CD8-positive, alpha-beta memory T cell (primary cell): ENCODE measurements at regions not wholly inside any gene's neighbourhood (a gene's known extent, or its start where the extent isn't known, plus 50 kb on each side); places are given as distances from the start of the nearest gene placed in this dataset.
"Not testable (repeated sequence)": the region's sequence is repeated elsewhere in the genome, so short reads cannot be mapped to it uniquely, and the experiment has no call there.

ENCODE experiments used
- CTCF ChIA-PET: fragments of 350-600 bp; sonication (Branson Sonifier 250); formaldehyde crosslinking; loops from one replicate; lab custom pipeline; 2021; ENCODE audit warnings: antibody characterized with exemption; lab: Charles Lee
- POLR2A ChIA-PET: fragments of 350-600 bp; sonication (Branson Sonifier 250); formaldehyde crosslinking; loops from one replicate; lab custom pipeline; 2021; ENCODE audit warnings: antibody characterized with exemption; lab: Charles Lee
- DNase-seq, 5 donors: peaks; one replicate each; pipeline versions ENCODE4 v3.0.0 to v3.0.0-alpha.2; 2020 to 2022; ENCODE audit warnings: mixed read lengths in 1 of 5
- H3K27ac ChIP-seq: one replicate; pipeline ENCODE4 v1.7.0; 2013; ENCODE audit warnings: low read depth, mild to moderate bottlenecking, low read length, moderate library complexity
- H3K27me3 ChIP-seq: 2 replicates; pipeline ENCODE4 v1.7.0; 2013; ENCODE audit warnings: low read length, mild to moderate bottlenecking; ENCODE audit not compliant: insufficient read depth, poor library complexity, severe bottlenecking
- H3K36me3 ChIP-seq: 2 replicates; pipeline ENCODE4 v1.7.0; 2013; ENCODE audit warnings: mild to moderate bottlenecking, low read length, moderate library complexity; ENCODE audit not compliant: insufficient read depth
- H3K4me1 ChIP-seq: 2 replicates; pipeline ENCODE4 v1.7.0; 2013; ENCODE audit warnings: mild to moderate bottlenecking, low read length, moderate library complexity; ENCODE audit not compliant: insufficient read depth
- H3K4me3 ChIP-seq: 2 replicates; pipeline ENCODE4 v1.7.0; 2013; ENCODE audit warnings: mild to moderate bottlenecking, low read length
- H3K9me3 ChIP-seq: 2 replicates; pipeline ENCODE4 v1.7.0; 2013; ENCODE audit warnings: mild to moderate bottlenecking, low read length
- H3K27ac Mint-ChIP-seq, 8 donors: one replicate each; pipeline ENCODE4 v1.8.0; 2020 to 2021; ENCODE audit warnings: mixed read lengths in 8 of 8, mild to moderate bottlenecking in 6 of 8, inconsistent platforms in 3 of 8, moderate library complexity in 3 of 8
- H3K27me3 Mint-ChIP-seq, 2 donors: one replicate each; pipeline ENCODE4 v1.8.0; 2020 to 2021; ENCODE audit warnings: mixed read lengths in 2 of 2, mild to moderate bottlenecking in 1 of 2, moderate library complexity in 1 of 2
- H3K36me3 Mint-ChIP-seq, 3 donors: one replicate each; pipeline ENCODE4 v1.8.0; 2020 to 2021; ENCODE audit warnings: mixed read lengths in 3 of 3, inconsistent platforms in 1 of 3, mild to moderate bottlenecking in 1 of 3
- H3K4me1 Mint-ChIP-seq, 3 donors: one replicate each; pipeline ENCODE4 v1.8.0; 2020 to 2021; ENCODE audit warnings: mixed read lengths in 3 of 3, inconsistent platforms in 1 of 3, mild to moderate bottlenecking in 1 of 3
- H3K4me3 Mint-ChIP-seq, 7 donors: one replicate each; pipeline ENCODE4 v1.8.0; 2020 to 2021; ENCODE audit warnings: mixed read lengths in 7 of 7, mild to moderate bottlenecking in 6 of 7, moderate library complexity in 4 of 7, inconsistent platforms in 2 of 7
- H3K9me3 Mint-ChIP-seq, 5 donors: one replicate each; pipeline ENCODE4 v1.8.0; 2020 to 2022; ENCODE audit warnings: mixed read lengths in 5 of 5, mild to moderate bottlenecking in 3 of 5, moderate library complexity in 2 of 5, inconsistent platforms in 1 of 5

- H3K27me3 Mint-ChIP-seq, H3K4me1 Mint-ChIP-seq, DNase-seq, H3K27ac ChIP-seq, H3K4me3 ChIP-seq, H3K27me3 ChIP-seq, H3K9me3 ChIP-seq, H3K4me1 ChIP-seq, CTCF ChIA-PET, H3K36me3 Mint-ChIP-seq, H3K4me3 Mint-ChIP-seq, H3K36me3 ChIP-seq, POLR2A ChIA-PET, H3K27ac Mint-ChIP-seq: not testable (repeated sequence)
- peaks cover 0 to 18% (median 4%) of the 10 kb centered on the region in 5 donors for H3K9me3 Mint-ChIP-seq
Measured at GRCh38 chr1:215449147-215449546, 118.0 kb upstream of the KCTD3 start.

GRCh38 chr1:215453440-215453839 lies 113.7 kb upstream of the KCTD3 start:
- Mint-ChIP-seq H3K27ac (no peak overlapping the region), H3K9me3 (peaks cover 0 to 15% (median 5%) of the 10 kb centered on the region in 5 donors), H3K27me3 (no peaks in the 10 kb centered on the region), H3K4me3 (no peak overlapping the region), H3K36me3 (no peaks in the 10 kb centered on the region), H3K4me1 (no peaks in the 10 kb centered on the region)
- H3K4me3 ChIP-seq: no peak overlapping the region
- H3K27ac ChIP-seq: no peak overlapping the region
- no peaks in the 10 kb centered on the region for H3K27me3 ChIP-seq
- H3K9me3 ChIP-seq: no peaks in the 10 kb centered on the region
- DNase-seq: no peak
- ChIA-PET POLR2A (no interaction called here), CTCF (no interaction called here)
- H3K4me1 ChIP-seq: no peaks in the 10 kb centered on the region
- no peaks in the 10 kb centered on the region for H3K36me3 ChIP-seq

- no peaks in the 10 kb centered on the region for H3K4me1 ChIP-seq
- ChIA-PET POLR2A (no interaction called here), CTCF (no interaction called here)
- no peaks in the 10 kb centered on the region for H3K9me3 ChIP-seq
- H3K4me3 ChIP-seq: no peak overlapping the region
- H3K27me3 ChIP-seq: no peaks in the 10 kb centered on the region
- Mint-ChIP-seq H3K36me3 (no peaks in the 10 kb centered on the region), H3K4me3 (no peak overlapping the region), H3K9me3 (peaks cover 0 to 10% (median 5%) of the 10 kb centered on the region in 5 donors), H3K4me1 (no peaks in the 10 kb centered on the region), H3K27ac (no peak overlapping the region), H3K27me3 (no peaks in the 10 kb centered on the region)
- no peak overlapping the region for H3K27ac ChIP-seq
- H3K36me3 ChIP-seq: no peaks in the 10 kb centered on the region
- no peak for DNase-seq
Measured at GRCh38 chr1:215457213-215457612, 109.9 kb upstream of the KCTD3 start.

- no peak for DNase-seq
- H3K4me1 Mint-ChIP-seq: no peaks in the 10 kb centered on the region
- CTCF ChIA-PET: no interaction called here
- no peak overlapping the region for H3K4me3 ChIP-seq
- no peaks in the 10 kb centered on the region for H3K36me3 ChIP-seq
- no peaks in the 10 kb centered on the region for H3K27me3 ChIP-seq
- H3K36me3 Mint-ChIP-seq: no peaks in the 10 kb centered on the region
- no peak overlapping the region for H3K4me3 Mint-ChIP-seq
- no peak overlapping the region for H3K27ac Mint-ChIP-seq
- H3K4me1 ChIP-seq: no peaks in the 10 kb centered on the region
- no peaks in the 10 kb centered on the region for H3K27me3 Mint-ChIP-seq
- POLR2A ChIA-PET: no interaction called here
- H3K27ac ChIP-seq: no peak overlapping the region
- no peaks in the 10 kb centered on the region for H3K9me3 ChIP-seq
- H3K9me3 Mint-ChIP-seq: peaks cover 2 to 10% (median 6%) of the 10 kb centered on the region in 5 donors
Measured at GRCh38 chr1:215458104-215458503, 109.0 kb upstream of the KCTD3 start.

DNA sequence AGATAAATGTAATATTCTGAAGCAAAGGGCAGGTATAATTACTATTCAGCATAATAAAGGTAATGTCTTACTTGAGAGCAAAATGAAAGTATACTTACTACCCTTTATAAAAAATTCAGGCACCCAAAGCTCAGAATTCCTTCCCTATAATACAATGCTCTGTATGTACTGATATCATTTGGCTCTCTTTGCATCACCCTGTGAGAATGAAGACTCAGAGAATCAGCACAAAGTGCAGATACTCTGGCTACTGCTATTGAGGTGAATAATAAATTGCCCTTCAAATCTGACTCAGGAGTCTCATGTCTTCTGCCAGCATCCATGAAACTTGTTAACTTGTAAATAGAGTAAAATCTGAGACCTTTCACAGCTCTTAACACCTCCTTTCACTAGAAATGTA lies 108.5 kb upstream of the KCTD3 start:
- Mint-ChIP-seq H3K27ac (no peak overlapping the region), H3K4me3 (no peak overlapping the region), H3K36me3 (no peaks in the 10 kb centered on the region), H3K9me3 (peaks cover 2 to 10% (median 6%) of the 10 kb centered on the region in 5 donors), H3K27me3 (no peaks in the 10 kb centered on the region), H3K4me1 (no peaks in the 10 kb centered on the region)
- Histone ChIP-seq H3K27me3 (no peaks in the 10 kb centered on the region), H3K36me3 (no peaks in the 10 kb centered on the region), H3K4me3 (no peak overlapping the region), H3K4me1 (no peaks in the 10 kb centered on the region), H3K9me3 (no peaks in the 10 kb centered on the region), H3K27ac (no peak overlapping the region)
- ChIA-PET CTCF (no interaction called here), POLR2A (no interaction called here)
- DNase-seq: no peak

- Histone ChIP-seq H3K4me1 (no peaks in the 10 kb centered on the region), H3K27ac (no peak overlapping the region), H3K4me3 (no peak overlapping the region), H3K9me3 (no peaks in the 10 kb centered on the region), H3K36me3 (no peaks in the 10 kb centered on the region), H3K27me3 (no peaks in the 10 kb centered on the region)
- Mint-ChIP-seq H3K4me1 (no peaks in the 10 kb centered on the region), H3K27me3 (no peaks in the 10 kb centered on the region), H3K27ac (no peak overlapping the region), H3K9me3 (peaks cover 2 to 10% (median 4%) of the 10 kb centered on the region in 5 donors), H3K4me3 (no peak overlapping the region), H3K36me3 (no peaks in the 10 kb centered on the region)
- no peak for DNase-seq
- ChIA-PET POLR2A (no interaction called here), CTCF (no interaction called here)
Measured at GRCh38 chr1:215459136-215459535, 108.0 kb upstream of the KCTD3 start.

DNA sequence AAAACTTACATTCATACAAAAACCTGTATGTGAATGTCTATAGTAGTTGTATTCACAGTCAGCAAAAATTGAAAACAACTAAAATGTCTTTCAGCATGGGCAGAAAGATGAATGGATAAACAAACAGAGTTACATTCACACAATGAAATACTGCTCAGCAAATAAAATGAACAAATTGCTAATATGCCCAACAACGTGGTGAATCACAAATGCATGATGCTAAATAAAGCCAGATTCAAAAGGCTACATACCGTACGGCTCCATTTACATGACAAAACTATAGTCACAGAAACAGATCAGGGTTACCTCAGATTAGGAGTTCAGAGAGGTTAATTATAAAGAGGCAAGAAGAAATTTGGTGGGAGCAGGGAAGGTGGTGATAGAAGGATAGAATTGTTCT lies 100.7 kb upstream of the KCTD3 start:
- Mint-ChIP-seq H3K4me1 (no peaks in the 10 kb centered on the region), H3K9me3 (peaks cover 2 to 16% (median 4%) of the 10 kb centered on the region in 5 donors), H3K27me3 (no peaks in the 10 kb centered on the region), H3K36me3 (peaks cover 0 to 1% (median 0%) of the 10 kb centered on the region in 3 donors), H3K27ac (no peak overlapping the region), H3K4me3 (no peak overlapping the region)
- Histone ChIP-seq H3K36me3 (no peaks in the 10 kb centered on the region), H3K9me3 (no peaks in the 10 kb centered on the region), H3K4me3 (no peak overlapping the region), H3K4me1 (no peaks in the 10 kb centered on the region), H3K27ac (no peak overlapping the region), H3K27me3 (no peaks in the 10 kb centered on the region)
- DNase-seq: no peak
- ChIA-PET POLR2A (no interaction called here), CTCF (no interaction called here)

- CTCF ChIA-PET: no interaction called here
- H3K4me3 ChIP-seq: no peak overlapping the region
- no peaks in the 10 kb centered on the region for H3K9me3 ChIP-seq
- Mint-ChIP-seq H3K9me3 (peaks cover 0 to 10% (median 3%) of the 10 kb centered on the region in 5 donors), H3K36me3 (no peaks in the 10 kb centered on the region), H3K4me1 (no peaks in the 10 kb centered on the region), H3K4me3 (no peak overlapping the region), H3K27me3 (no peaks in the 10 kb centered on the region), H3K27ac (no peak overlapping the region)
- DNase-seq: no peak
- H3K27me3 ChIP-seq: no peaks in the 10 kb centered on the region
- H3K27ac ChIP-seq: no peak overlapping the region
- no peaks in the 10 kb centered on the region for H3K4me1 ChIP-seq
- no peaks in the 10 kb centered on the region for H3K36me3 ChIP-seq
- POLR2A ChIA-PET: no interaction called here
Measured at GRCh38 chr1:215471463-215471862, 95.6 kb upstream of the KCTD3 start.

DNA sequence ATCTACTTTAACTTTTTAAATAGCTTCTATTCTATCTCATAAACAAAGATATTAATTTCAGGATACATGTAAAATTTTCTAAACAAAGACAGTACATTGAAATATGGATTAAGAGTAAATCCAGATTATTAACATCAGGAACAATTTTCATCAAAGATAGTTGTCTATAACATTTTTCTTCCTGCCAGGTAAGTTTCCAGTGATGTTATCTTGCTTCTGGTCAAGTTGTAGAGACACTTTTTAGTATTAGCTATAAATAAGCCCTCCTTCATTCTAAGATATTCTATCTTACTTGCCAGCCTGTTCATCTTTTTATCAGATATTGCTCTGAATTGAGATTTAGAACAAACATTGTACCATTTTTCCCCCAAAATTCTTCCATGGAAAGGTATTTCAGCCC lies 94.4 kb upstream of the KCTD3 start:
- Histone ChIP-seq H3K27ac (no peak overlapping the region), H3K9me3 (no peaks in the 10 kb centered on the region), H3K4me1 (no peaks in the 10 kb centered on the region), H3K4me3 (no peak overlapping the region), H3K36me3 (no peaks in the 10 kb centered on the region), H3K27me3 (no peaks in the 10 kb centered on the region)
- ChIA-PET CTCF (no interaction called here), POLR2A (no interaction called here)
- no peak for DNase-seq
- Mint-ChIP-seq H3K27me3 (no peaks in the 10 kb centered on the region), H3K4me1 (no peaks in the 10 kb centered on the region), H3K27ac (no peak overlapping the region), H3K9me3 (peaks cover 0 to 8% (median 5%) of the 10 kb centered on the region in 5 donors), H3K4me3 (no peak overlapping the region), H3K36me3 (no peaks in the 10 kb centered on the region)
